SU-DHL-6 (cell line): ENCODE measurements at regions not wholly inside any gene's neighbourhood (a gene's known extent, or its start where the extent isn't known, plus 50 kb on each side); places are given as distances from the start of the nearest gene placed in this dataset.

Source experiments
- H2AFZ ChIP-seq: fragments of 200-600 bp; sonication (generic); 2 replicates; pipeline ENCODE4 v1.6.1; 2014; ENCODE audit warnings: low read depth, mild to moderate bottlenecking, moderate library complexity, mixed read lengths, antibody characterized with exemption, low read length; ENCODE audit not compliant: severe bottlenecking
- H3F3A ChIP-seq: fragments of 200-600 bp; shearing (Covaris generic); 2 replicates; pipeline ENCODE4 v1.6.0; 2016; ENCODE audit warnings: antibody characterized with exemption, mild to moderate bottlenecking; ENCODE audit not compliant: insufficient read depth
- H3K27ac ChIP-seq: fragments of 200-600 bp; sonication (generic); 2 replicates; pipeline ENCODE4 v1.5.1; 2016; ENCODE audit warnings: low read depth, mild to moderate bottlenecking, low read length, moderate library complexity, mixed read lengths
- H3K27me3 ChIP-seq: fragments of 200-600 bp; sonication (generic), shearing (Covaris generic); 2 replicates; pipeline ENCODE4 v1.6.0; 2014; ENCODE audit warnings: mild to moderate bottlenecking, low read length
- H3K36me3 ChIP-seq: fragments of 200-600 bp; sonication (generic); 2 replicates; pipeline ENCODE4 v1.6.1; 2014; ENCODE audit warnings: mild to moderate bottlenecking, low read length, mixed read lengths
- H3K4me2 ChIP-seq: fragments of 300-600, 200-600 bp; shearing (Covaris generic), sonication (generic); 2 replicates; pipeline ENCODE4 v1.6.0; 2014; ENCODE audit warnings: low read length, low read depth, mild to moderate bottlenecking; ENCODE audit not compliant: poor library complexity, severe bottlenecking
- H3K4me3 ChIP-seq: fragments of 200-600 bp; sonication (generic); 2 replicates; pipeline ENCODE4 v1.5.1; 2014; ENCODE audit warnings: antibody characterized with exemption, low read length, mild to moderate bottlenecking, mixed read lengths; ENCODE audit not compliant: insufficient read depth, poor library complexity, severe bottlenecking
- H3K79me2 ChIP-seq: fragments of 200-600 bp; sonication (generic); 2 replicates; pipeline ENCODE4 v1.6.1; 2014; ENCODE audit warnings: mild to moderate bottlenecking, low read length, moderate library complexity; ENCODE audit not compliant: insufficient read depth
- H3K9ac ChIP-seq: fragments of 200-600 bp; sonication (generic); 2 replicates; pipeline ENCODE4 v1.7.0; 2014; ENCODE audit warnings: mild to moderate bottlenecking, low read length
- H3K9me2 ChIP-seq: fragments of 200-600 bp; sonication (generic); replicated peaks from 2 replicates; pipeline ENCODE4 v1.6.1; 2014; ENCODE audit warnings: low read length; ENCODE audit not compliant: insufficient read depth
- H3K9me3 ChIP-seq: fragments of 200-600 bp; sonication (generic); 2 replicates; pipeline ENCODE4 v1.6.1; 2014; ENCODE audit warnings: low read length, mixed read lengths; ENCODE audit not compliant: insufficient read depth
- H4K20me1 ChIP-seq: fragments of 200-600 bp; sonication (generic); 2 replicates; pipeline ENCODE4 v1.6.1; 2014; ENCODE audit warnings: low read depth, mild to moderate bottlenecking, antibody characterized with exemption, low read length, moderate library complexity, mixed read lengths
- CTCF ChIP-seq: fragments of 200-600 bp; sonication (generic); IDR thresholded peaks from one replicate; pipeline ENCODE4 v1.5.1; 2017; ENCODE audit warnings: antibody characterized with exemption, mild to moderate bottlenecking, low read length, moderate library complexity; ENCODE audit not compliant: insufficient read depth, poor library complexity, severe bottlenecking
- EZH2phosphoT487 ChIP-seq: fragments of 200-600 bp; sonication (generic), shearing (Covaris generic); conservative IDR thresholded peaks from 2 replicates; pipeline ENCODE4 v1.6.1; 2018; ENCODE audit warnings: mild to moderate bottlenecking, antibody characterized with exemption, low read length, moderate library complexity, mixed read lengths

- TF ChIP-seq EZH2phosphoT487: no peak
- TF ChIP-seq CTCF: no peak
- Histone ChIP-seq H3K36me3 (no peaks in the 10 kb centered on the region), H3K9me3 (no peaks in the 10 kb centered on the region), H2AFZ (no peak overlapping the region), H3K27ac (no peak overlapping the region), H3K4me2 (no peak overlapping the region), H3K79me2 (no peaks in the 10 kb centered on the region), H3F3A (no peaks in the 10 kb centered on the region), H3K9ac (no peak overlapping the region), H3K27me3 (no peaks in the 10 kb centered on the region), H3K9me2 (no peaks in the 10 kb centered on the region), H4K20me1 (no peaks in the 10 kb centered on the region), H3K4me3 (no peak overlapping the region)
Observed at GRCh38 chr9:107983762-107984161, 494.2 kb upstream of the KLF4 start.

DNA sequence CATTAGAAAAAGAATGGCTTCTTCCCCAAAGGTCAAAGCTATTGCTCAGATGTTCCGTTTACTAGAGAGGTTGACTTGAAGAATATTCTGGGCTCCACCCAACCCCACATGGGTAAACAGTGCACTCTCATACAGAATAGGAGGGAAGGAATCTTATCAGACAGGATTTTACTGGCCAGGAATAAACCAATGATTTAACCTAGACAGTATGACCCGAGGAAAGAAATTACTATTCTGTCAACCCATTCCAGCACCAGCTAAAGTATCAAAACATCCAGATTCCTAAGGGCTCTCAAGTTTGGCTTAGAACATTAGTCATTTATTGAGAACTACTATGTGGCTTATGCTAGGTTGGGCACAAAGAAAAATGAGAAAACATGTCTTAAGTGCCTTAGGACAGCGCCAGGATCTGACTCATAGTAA, 493.6 kb upstream of the KLF4 start:
- Histone ChIP-seq H3K36me3 (no peaks in the 10 kb centered on the region), H3K9me2 (no peaks in the 10 kb centered on the region), H3K79me2 (no peaks in the 10 kb centered on the region), H3F3A (no peaks in the 10 kb centered on the region), H3K9me3 (no peaks in the 10 kb centered on the region), H3K27ac (no peak overlapping the region), H3K4me2 (no peak overlapping the region), H3K4me3 (no peak overlapping the region), H2AFZ (no peak overlapping the region), H3K9ac (no peak overlapping the region), H4K20me1 (no peaks in the 10 kb centered on the region), H3K27me3 (no peaks in the 10 kb centered on the region)
- no peak for TF ChIP-seq EZH2phosphoT487
- no peak for TF ChIP-seq CTCF

GRCh38 chr9:107982745-107983144, 493.2 kb upstream of the KLF4 start:
- Histone ChIP-seq H3K27ac (no peak overlapping the region), H3K9me3 (no peaks in the 10 kb centered on the region), H3K27me3 (no peaks in the 10 kb centered on the region), H3F3A (no peaks in the 10 kb centered on the region), H3K36me3 (no peaks in the 10 kb centered on the region), H3K4me2 (no peak overlapping the region), H3K9me2 (no peaks in the 10 kb centered on the region), H4K20me1 (no peaks in the 10 kb centered on the region), H3K79me2 (no peaks in the 10 kb centered on the region), H3K4me3 (no peak overlapping the region), H2AFZ (no peak overlapping the region), H3K9ac (no peak overlapping the region)
- TF ChIP-seq EZH2phosphoT487 (no peak), CTCF (no peak)
